CD4-positive, alpha-beta memory T cell (primary cell): ENCODE measurements at regions not wholly inside any gene's neighbourhood (a gene's known extent, or its start where the extent isn't known, plus 50 kb on each side); places are given as distances from the start of the nearest gene placed in this dataset.
"Not testable (repeated sequence)": the region's sequence is repeated elsewhere in the genome, so short reads cannot be mapped to it uniquely, and the experiment has no call there.

Experiments used
- CTCF ChIA-PET: fragments of 350-600 bp; sonication (Branson Sonifier 250); formaldehyde crosslinking; loops from one replicate; lab custom pipeline; 2021; ENCODE audit warnings: inconsistent platforms; ENCODE audit not compliant: partially characterized antibody; lab: Charles Lee
- POLR2A ChIA-PET: fragments of 350-600 bp; sonication (Branson Sonifier 250); formaldehyde crosslinking; loops from one replicate; lab custom pipeline; 2021; ENCODE audit not compliant: partially characterized antibody; lab: Charles Lee
- DNase-seq, 5 donors: peaks; one replicate each; pipeline versions ENCODE4 v3.0.0 to v3.0.0-alpha.2; 2020 to 2022; ENCODE audit warnings: mixed read lengths in 1 of 5
- H3K27ac ChIP-seq: one replicate; pipeline ENCODE4 v1.7.0; 2013; ENCODE audit warnings: low read depth, low read length
- H3K27me3 ChIP-seq: 2 replicates; pipeline ENCODE4 v1.7.0; 2013; ENCODE audit warnings: mild to moderate bottlenecking, low read length, moderate library complexity; ENCODE audit not compliant: insufficient read depth
- H3K36me3 ChIP-seq: 2 replicates; pipeline ENCODE4 v1.7.0; 2013; ENCODE audit warnings: mild to moderate bottlenecking, low read length, moderate library complexity; ENCODE audit not compliant: insufficient read depth
- H3K4me1 ChIP-seq: 2 replicates; pipeline ENCODE4 v1.7.0; 2013; ENCODE audit warnings: mild to moderate bottlenecking, low read length, moderate library complexity; ENCODE audit not compliant: insufficient read depth
- H3K4me3 ChIP-seq, 2 donors: one replicate each; pipeline ENCODE4 v1.7.0; 2013; ENCODE audit warnings: low read length in 2 of 2, mild to moderate bottlenecking in 1 of 2
- H3K9me3 ChIP-seq, 2 donors: one replicate each; pipeline ENCODE4 v1.7.0; 2013; ENCODE audit warnings: low read length in 2 of 2, control low read depth in 1 of 2; ENCODE audit not compliant: control insufficient read depth in 1 of 2
- H3K27ac Mint-ChIP-seq, 7 donors: one replicate each; pipeline ENCODE4 v1.8.0; 2020 to 2021; ENCODE audit warnings: mixed read lengths in 7 of 7, mild to moderate bottlenecking in 6 of 7, inconsistent platforms in 3 of 7, moderate library complexity in 3 of 7
- H3K27me3 Mint-ChIP-seq, 2 donors: one replicate each; pipeline ENCODE4 v1.8.0; 2020 to 2021; ENCODE audit warnings: mixed read lengths in 2 of 2
- H3K36me3 Mint-ChIP-seq, 2 donors: one replicate each; pipeline ENCODE4 v1.8.0; 2020 to 2021; ENCODE audit warnings: mixed read lengths in 2 of 2, inconsistent platforms in 1 of 2, mild to moderate bottlenecking in 1 of 2
- H3K4me1 Mint-ChIP-seq, 4 donors: one replicate each; pipeline ENCODE4 v1.8.0; 2020 to 2021; ENCODE audit warnings: mixed read lengths in 4 of 4, mild to moderate bottlenecking in 1 of 4
- H3K4me3 Mint-ChIP-seq, 8 donors: one replicate each; pipeline ENCODE4 v1.8.0; 2020 to 2021; ENCODE audit warnings: mixed read lengths in 8 of 8, mild to moderate bottlenecking in 7 of 8, moderate library complexity in 6 of 8, inconsistent platforms in 3 of 8
- H3K9me3 Mint-ChIP-seq, 8 donors: one replicate each; pipeline ENCODE4 v1.8.0; 2020 to 2021; ENCODE audit warnings: mixed read lengths in 8 of 8, mild to moderate bottlenecking in 5 of 8, inconsistent platforms in 3 of 8, moderate library complexity in 1 of 8
- intact Hi-C: fragments of 100-400 bp; cut with micrococcal nuclease; formaldehyde crosslinking; loops from one replicate; pipeline ENCODE4 v1.15.1; 2023

DNA sequence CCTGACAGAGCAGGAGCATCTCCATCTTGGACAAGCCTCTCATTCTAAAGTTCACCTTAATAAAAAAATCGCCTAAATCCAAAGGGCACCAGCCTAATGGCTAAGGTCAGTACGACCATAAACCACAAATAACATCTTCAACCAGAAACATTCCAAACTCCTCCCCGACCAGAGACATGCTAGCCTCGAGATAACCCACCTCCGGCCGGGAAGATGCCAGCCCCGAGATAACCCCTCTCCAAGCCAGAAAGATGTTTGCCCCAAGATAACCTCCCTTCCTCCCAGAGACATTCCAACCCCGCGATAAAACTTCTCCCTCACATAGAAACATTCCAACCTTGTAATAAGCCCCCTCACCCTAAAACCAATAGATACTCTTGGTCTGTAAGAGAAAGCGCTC, 86.8 kb upstream of the PKP2 start:
- peaks cover 0 to 2% of the 10 kb centered on the region in 2 donors for H3K27me3 Mint-ChIP-seq
- CTCF ChIA-PET: no interaction called here
- no peaks in the 10 kb centered on the region for H3K4me1 Mint-ChIP-seq

GRCh38 chr12:32981139-32981538, 84.6 kb upstream of the PKP2 start:
- Mint-ChIP-seq H3K27ac (no peak overlapping the region), H3K36me3 (no peaks in the 10 kb centered on the region), H3K4me3 (no peak overlapping the region), H3K27me3 (peaks cover 0 to 5% of the 10 kb centered on the region in 2 donors), H3K9me3 (peaks cover 0 to 6% (median under 1%) of the 10 kb centered on the region in 8 donors), H3K4me1 (no peaks in the 10 kb centered on the region)
- Histone ChIP-seq H3K4me3 (no peak overlapping the region), H3K27me3 (no peaks in the 10 kb centered on the region), H3K36me3 (no peaks in the 10 kb centered on the region), H3K4me1 (no peaks in the 10 kb centered on the region), H3K9me3 (no peaks in the 10 kb centered on the region), H3K27ac (no peak overlapping the region)
- CTCF ChIA-PET: interaction anchor here (0.6 kb wide), 1 partner anchor 277 kb away, joined by 3 read pairs; no protein-coding TSS in a partner anchor
- no peak for DNase-seq
- intact Hi-C loops: no loop called here
- POLR2A ChIA-PET: no interaction called here

More for the DNA sequence above, 86.8 kb upstream of the PKP2 start:
- Mint-ChIP-seq H3K27ac (no peak overlapping the region), H3K9me3 (peaks cover 0 to 6% (median 0%) of the 10 kb centered on the region in 8 donors), H3K4me3 (no peak overlapping the region), H3K36me3 (no peaks in the 10 kb centered on the region)
- POLR2A ChIA-PET: no interaction called here
- Histone ChIP-seq H3K36me3 (no peaks in the 10 kb centered on the region), H3K4me3 (no peak overlapping the region), H3K9me3 (no peaks in the 10 kb centered on the region), H3K4me1 (no peaks in the 10 kb centered on the region), H3K27ac (no peak overlapping the region), H3K27me3 (no peaks in the 10 kb centered on the region)
- intact Hi-C loops: no loop called here
- DNase-seq: no peak

DNA sequence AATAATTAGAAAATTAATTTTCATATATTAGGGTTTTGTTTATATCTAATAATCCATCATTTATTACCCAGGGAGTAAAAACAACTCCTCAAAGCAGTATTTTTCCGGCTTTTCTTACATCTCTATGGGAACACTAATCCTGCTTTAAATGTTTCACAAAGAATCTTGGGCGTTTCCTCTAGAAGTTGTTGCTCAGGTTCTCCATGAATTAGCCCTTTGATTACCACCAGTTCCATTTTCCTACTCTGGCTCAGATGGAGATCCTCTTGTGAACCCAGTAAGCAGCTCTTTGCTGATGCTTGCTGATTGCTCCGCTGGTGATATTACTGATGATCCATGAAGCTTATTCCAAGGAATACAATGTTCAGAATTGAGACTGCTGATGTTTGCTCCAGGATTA, 78.5 kb upstream of the PKP2 start:
- Mint-ChIP-seq H3K4me3 (no peak overlapping the region), H3K36me3 (no peaks in the 10 kb centered on the region), H3K9me3 (peaks cover 0 to 3% (median 0%) of the 10 kb centered on the region in 8 donors), H3K4me1 (no peaks in the 10 kb centered on the region), H3K27me3 (peaks cover 0 to 3% of the 10 kb centered on the region in 2 donors), H3K27ac (no peak overlapping the region)
- Histone ChIP-seq H3K4me1 (no peaks in the 10 kb centered on the region), H3K9me3 (no peaks in the 10 kb centered on the region), H3K27me3 (no peaks in the 10 kb centered on the region), H3K36me3 (no peaks in the 10 kb centered on the region), H3K27ac (no peak overlapping the region), H3K4me3 (no peak overlapping the region)
- ChIA-PET POLR2A (no interaction called here), CTCF (no interaction called here)
- intact Hi-C loops: no loop called here
- no peak for DNase-seq

GRCh38 chr12:32970465-32971110, 74.0 kb upstream of the PKP2 start:
- no peaks in the 10 kb centered on the region for H3K27me3 ChIP-seq
- H3K9me3 Mint-ChIP-seq: peaks cover 0 to 1% (median 0%) of the 10 kb centered on the region in 8 donors
- intact Hi-C loops: no loop called here
- POLR2A ChIA-PET: no interaction called here
- H3K27me3 Mint-ChIP-seq: no peaks in the 10 kb centered on the region
- H3K4me3 ChIP-seq: no peak overlapping the region
- H3K4me3 Mint-ChIP-seq: no peak overlapping the region
- no peaks in the 10 kb centered on the region for H3K4me1 ChIP-seq
- no peak overlapping the region for H3K27ac ChIP-seq
- no peaks in the 10 kb centered on the region for H3K36me3 ChIP-seq
- DNase-seq: no peak
- H3K27ac Mint-ChIP-seq: no peak overlapping the region
- no peaks in the 10 kb centered on the region for H3K9me3 ChIP-seq
- CTCF ChIA-PET: no interaction called here
- H3K4me1 Mint-ChIP-seq: no peaks in the 10 kb centered on the region
- H3K36me3 Mint-ChIP-seq: no peaks in the 10 kb centered on the region

DNA sequence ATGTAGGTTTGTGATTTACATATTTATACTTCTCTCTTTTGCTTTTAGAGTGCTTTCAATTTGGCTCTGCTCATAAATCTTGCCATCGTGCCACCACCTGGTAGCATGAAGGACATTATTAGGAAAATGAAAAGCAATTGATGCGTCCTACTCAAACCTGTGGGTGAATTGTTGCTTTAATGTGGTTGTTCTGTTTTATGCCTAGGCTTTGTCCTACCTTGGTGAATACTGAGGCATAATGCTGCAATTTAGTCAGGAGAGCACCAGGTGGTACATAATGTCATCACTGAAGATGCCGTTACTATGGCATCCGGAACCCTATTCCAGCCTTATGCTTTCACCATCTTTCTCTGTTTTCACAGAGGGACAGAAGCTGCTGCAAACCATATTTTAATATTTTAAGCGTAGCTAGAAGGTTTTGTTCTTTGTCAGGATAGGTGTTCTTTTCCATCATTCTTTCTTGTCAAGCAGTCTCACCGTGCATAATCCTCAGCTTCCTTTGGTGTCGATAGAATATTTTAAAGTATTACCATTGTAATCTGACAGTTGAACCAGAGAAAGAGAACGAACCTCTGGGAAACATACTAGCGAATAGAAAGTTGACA, 68.5 kb upstream of the PKP2 start:
- Histone ChIP-seq H3K9me3 (no peaks in the 10 kb centered on the region), H3K27ac (no peak overlapping the region), H3K36me3 (no peaks in the 10 kb centered on the region), H3K4me1 (no peaks in the 10 kb centered on the region), H3K27me3 (no peaks in the 10 kb centered on the region), H3K4me3 (no peak overlapping the region)
- ChIA-PET POLR2A (no interaction called here), CTCF (no interaction called here)
- H3K36me3 Mint-ChIP-seq: no peaks in the 10 kb centered on the region
- intact Hi-C loops: no loop called here
- H3K27me3 Mint-ChIP-seq: no peaks in the 10 kb centered on the region
- H3K9me3 Mint-ChIP-seq: peaks cover 0 to 8% (median 0%) of the 10 kb centered on the region in 8 donors
- no peak for DNase-seq
- no peaks in the 10 kb centered on the region for H3K4me1 Mint-ChIP-seq
- H3K4me3 Mint-ChIP-seq: no peak overlapping the region
- no peak overlapping the region for H3K27ac Mint-ChIP-seq

GRCh38 chr12:32956418-32956817, 59.8 kb upstream of the PKP2 start:
- CTCF ChIA-PET, intact Hi-C loops, DNase-seq, H3K27me3 ChIP-seq, H3K4me1 ChIP-seq, H3K4me3 ChIP-seq, H3K9me3 ChIP-seq, POLR2A ChIA-PET, H3K36me3 Mint-ChIP-seq, H3K36me3 ChIP-seq, H3K27ac ChIP-seq, H3K27me3 Mint-ChIP-seq, H3K9me3 Mint-ChIP-seq, H3K4me3 Mint-ChIP-seq, H3K27ac Mint-ChIP-seq, H3K4me1 Mint-ChIP-seq: not testable (repeated sequence)

DNA sequence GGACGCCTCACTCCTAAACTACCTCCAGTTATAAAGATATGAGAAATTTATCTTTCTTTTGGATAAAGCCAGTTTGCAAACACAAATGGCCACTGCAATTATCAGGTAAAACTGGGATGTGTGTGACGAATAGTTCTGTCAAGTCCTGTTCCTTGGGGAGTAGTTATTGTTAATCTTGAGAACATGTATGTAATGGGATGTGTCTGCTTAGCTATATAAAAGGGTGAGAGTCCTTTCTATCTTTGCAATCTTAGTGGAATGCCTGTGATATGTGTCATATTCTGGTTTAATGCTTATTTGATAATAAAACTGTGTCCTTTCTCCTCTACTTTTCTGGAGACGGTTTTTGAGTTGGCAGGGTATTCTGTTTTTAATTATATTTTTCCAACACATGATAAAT, 56.1 kb upstream of the PKP2 start:
- Histone ChIP-seq H3K36me3 (no peaks in the 10 kb centered on the region), H3K9me3 (no peaks in the 10 kb centered on the region), H3K27ac (no peak overlapping the region), H3K4me3 (no peak overlapping the region), H3K27me3 (no peaks in the 10 kb centered on the region), H3K4me1 (no peaks in the 10 kb centered on the region)
- H3K4me1 Mint-ChIP-seq: no peaks in the 10 kb centered on the region
- H3K4me3 Mint-ChIP-seq: no peak overlapping the region
- H3K27ac Mint-ChIP-seq: no peak overlapping the region
- no peaks in the 10 kb centered on the region for H3K36me3 Mint-ChIP-seq
- peaks cover 0 to 4% of the 10 kb centered on the region in 2 donors for H3K27me3 Mint-ChIP-seq
- POLR2A ChIA-PET: no interaction called here
- peaks cover 0 to 2% (median 0%) of the 10 kb centered on the region in 8 donors for H3K9me3 Mint-ChIP-seq
- CTCF ChIA-PET: no interaction called here
- no peak for DNase-seq
- intact Hi-C loops: no loop called here
